ENCODE measurements at regions not wholly inside any gene's neighbourhood (a gene's known extent, or its start where the extent isn't known, plus 50 kb on each side); places are given as distances from the start of the nearest gene placed in this dataset.

DNA sequence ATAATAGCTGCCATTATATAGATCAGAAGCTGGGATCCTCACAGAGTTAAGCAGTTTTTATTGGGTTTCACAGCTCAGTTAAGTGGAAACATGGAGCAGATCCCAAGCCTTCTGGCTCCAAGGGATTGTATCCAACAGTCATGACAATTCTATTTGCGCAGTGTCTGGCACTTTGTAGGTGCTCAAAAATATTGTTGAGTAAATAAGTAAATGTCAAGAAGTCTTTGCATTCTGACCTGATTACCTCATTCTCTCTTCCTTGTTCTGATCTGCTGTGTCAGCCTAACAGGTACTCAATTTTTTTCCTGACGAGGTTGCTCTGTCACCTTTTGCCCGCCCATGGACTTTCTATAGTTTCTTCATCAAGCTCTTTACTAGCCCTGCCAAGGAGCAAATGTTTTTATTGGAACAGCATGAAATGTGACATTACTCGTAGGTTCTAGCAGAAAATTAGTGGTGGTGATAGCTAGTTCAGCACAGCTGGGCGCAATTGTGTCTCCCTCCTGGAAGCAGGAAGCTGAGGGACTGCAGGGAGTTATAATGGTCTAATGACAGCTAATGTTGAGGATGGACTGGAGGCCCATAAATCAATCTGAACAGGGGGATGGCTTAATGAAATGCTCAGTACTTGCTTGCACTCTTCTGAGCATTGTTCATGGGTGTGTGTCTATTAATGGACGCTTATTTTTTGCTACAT, 680.2 kb downstream of the CCSER2 start:
- TF ChIP-seq, protein P1, sequence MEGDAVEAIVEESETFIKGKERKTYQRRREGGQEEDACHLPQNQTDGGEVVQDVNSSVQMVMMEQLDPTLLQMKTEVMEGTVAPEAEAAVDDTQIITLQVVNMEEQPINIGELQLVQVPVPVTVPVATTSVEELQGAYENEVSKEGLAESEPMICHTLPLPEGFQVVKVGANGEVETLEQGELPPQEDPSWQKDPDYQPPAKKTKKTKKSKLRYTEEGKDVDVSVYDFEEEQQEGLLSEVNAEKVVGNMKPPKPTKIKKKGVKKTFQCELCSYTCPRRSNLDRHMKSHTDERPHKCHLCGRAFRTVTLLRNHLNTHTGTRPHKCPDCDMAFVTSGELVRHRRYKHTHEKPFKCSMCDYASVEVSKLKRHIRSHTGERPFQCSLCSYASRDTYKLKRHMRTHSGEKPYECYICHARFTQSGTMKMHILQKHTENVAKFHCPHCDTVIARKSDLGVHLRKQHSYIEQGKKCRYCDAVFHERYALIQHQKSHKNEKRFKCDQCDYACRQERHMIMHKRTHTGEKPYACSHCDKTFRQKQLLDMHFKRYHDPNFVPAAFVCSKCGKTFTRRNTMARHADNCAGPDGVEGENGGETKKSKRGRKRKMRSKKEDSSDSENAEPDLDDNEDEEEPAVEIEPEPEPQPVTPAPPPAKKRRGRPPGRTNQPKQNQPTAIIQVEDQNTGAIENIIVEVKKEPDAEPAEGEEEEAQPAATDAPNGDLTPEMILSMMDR (IDR thresholded peaks at IDR 0.05): no peak
- TF ChIP-seq EP300 (IDR thresholded peaks at IDR 0.05) (no peak), POLR2A (IDR thresholded peaks at IDR 0.05; ENCODE audit: low read depth) (no peak), POLR2AphosphoS5 (IDR thresholded peaks at IDR 0.05) (no peak)
